Peyer's patch (tissue), 4 donors: ENCODE measurements at regions not wholly inside any gene's neighbourhood (a gene's known extent, or its start where the extent isn't known, plus 50 kb on each side); places are given as distances from the start of the nearest gene placed in this dataset.

ENCODE experiments used
- CTCF ChIP-seq, 6 experiments: fragments of 450-650 bp in 4 of 6; fragments of 200-600 bp in 2 of 6; sonication (generic) in 1 of 6; IDR thresholded peaks; one replicate each; pipeline ENCODE4 v1.5.1; 2017 to 2019; ENCODE audit warnings: antibody characterized with exemption in 6 of 6, mild to moderate bottlenecking in 3 of 6, moderate library complexity in 1 of 6
- POLR2A ChIP-seq, 2 donors: fragments of 450-650 bp; IDR thresholded peaks; one replicate each; pipeline ENCODE4 v1.5.1; 2017; ENCODE audit warnings: antibody characterized with exemption in 2 of 2, mild to moderate bottlenecking in 2 of 2, moderate library complexity in 2 of 2

GRCh38 chr12:19006626-19007137 lies 122.9 kb upstream of the PLEKHA5 start:
- TF ChIP-seq POLR2A (IDR thresholded peaks at IDR 0.05) (no peak), CTCF (IDR thresholded peaks at IDR 0.05) (no peak)
